ENCODE measurements at regions not wholly inside any gene's neighbourhood (a gene's known extent, or its start where the extent isn't known, plus 50 kb on each side); places are given as distances from the start of the nearest gene placed in this dataset.
A peak's percentile ranks its signal among the peaks of the same experiment; 100 is the strongest.

DNA sequence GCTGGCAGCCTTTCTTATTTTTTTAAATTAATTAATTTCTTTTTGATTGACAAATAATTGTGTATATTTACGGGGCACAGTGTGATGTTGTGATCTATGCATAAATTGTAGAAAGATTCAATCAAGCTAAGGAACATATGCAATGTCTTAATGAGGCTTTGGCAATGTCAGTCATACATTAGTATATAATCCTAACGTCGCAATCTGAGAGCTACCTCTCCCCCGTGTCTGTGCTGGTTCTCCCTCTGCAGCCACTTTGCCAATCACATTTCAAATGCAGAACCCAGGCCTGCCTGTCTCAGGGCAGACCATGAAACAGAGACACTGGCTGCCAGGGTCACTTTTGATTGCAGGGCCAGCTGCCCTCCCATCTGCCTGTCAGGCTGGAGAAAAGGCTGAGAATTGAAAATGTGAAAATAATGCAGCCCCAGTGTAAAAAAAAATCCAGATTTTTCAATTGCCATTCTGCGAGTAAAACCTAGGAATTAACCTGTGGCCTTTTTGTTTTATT, 56.3 kb downstream of the SLC24A2 start:
- TF ChIP-seq, protein P1, sequence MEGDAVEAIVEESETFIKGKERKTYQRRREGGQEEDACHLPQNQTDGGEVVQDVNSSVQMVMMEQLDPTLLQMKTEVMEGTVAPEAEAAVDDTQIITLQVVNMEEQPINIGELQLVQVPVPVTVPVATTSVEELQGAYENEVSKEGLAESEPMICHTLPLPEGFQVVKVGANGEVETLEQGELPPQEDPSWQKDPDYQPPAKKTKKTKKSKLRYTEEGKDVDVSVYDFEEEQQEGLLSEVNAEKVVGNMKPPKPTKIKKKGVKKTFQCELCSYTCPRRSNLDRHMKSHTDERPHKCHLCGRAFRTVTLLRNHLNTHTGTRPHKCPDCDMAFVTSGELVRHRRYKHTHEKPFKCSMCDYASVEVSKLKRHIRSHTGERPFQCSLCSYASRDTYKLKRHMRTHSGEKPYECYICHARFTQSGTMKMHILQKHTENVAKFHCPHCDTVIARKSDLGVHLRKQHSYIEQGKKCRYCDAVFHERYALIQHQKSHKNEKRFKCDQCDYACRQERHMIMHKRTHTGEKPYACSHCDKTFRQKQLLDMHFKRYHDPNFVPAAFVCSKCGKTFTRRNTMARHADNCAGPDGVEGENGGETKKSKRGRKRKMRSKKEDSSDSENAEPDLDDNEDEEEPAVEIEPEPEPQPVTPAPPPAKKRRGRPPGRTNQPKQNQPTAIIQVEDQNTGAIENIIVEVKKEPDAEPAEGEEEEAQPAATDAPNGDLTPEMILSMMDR (IDR thresholded peaks at IDR 0.05; ENCODE audit: unreplicated experiment) = no peak
- no peak for DNase-seq (ENCODE audit: unreplicated experiment)
- H3K4me1 Mint-ChIP-seq (ENCODE audit: insufficient read depth, unreplicated experiment) = no peaks in the 10 kb centered on the region
- ChIA-PET CTCF (interaction anchor here (0.5 to 0.7 kb wide), 5 partner anchors 42 to 720 kb away, joined by 3 read pairs; no protein-coding TSS in a partner anchor), POLR2A (interaction anchor here (0.6 kb wide), 1 partner anchor 31 kb away, joined by 3 read pairs; no protein-coding TSS in a partner anchor)
- H3K27me3 Mint-ChIP-seq (ENCODE audit: insufficient read depth, unreplicated experiment) = peaks cover 11% of the 10 kb centered on the region
- no peak overlapping the region for H3K4me3 Mint-ChIP-seq (ENCODE audit: unreplicated experiment)
- intact Hi-C loops (cut with micrococcal nuclease) = no loop called here
- no peaks in the 10 kb centered on the region for H3K9me3 Mint-ChIP-seq (ENCODE audit: unreplicated experiment)
- no peaks in the 10 kb centered on the region for H3K36me3 Mint-ChIP-seq (ENCODE audit: insufficient read depth, unreplicated experiment)
- BruUV-seq (replicated peaks) = no TSS peak
- no peak overlapping the region for H3K27ac Mint-ChIP-seq (ENCODE audit: low read depth, unreplicated experiment)

- intact Hi-C loops (cut with micrococcal nuclease) = no loop called here
- no peaks in the 10 kb centered on the region for H3K36me3 Mint-ChIP-seq (ENCODE audit: insufficient read depth, unreplicated experiment)
- H3K9me3 Mint-ChIP-seq (ENCODE audit: unreplicated experiment) = no peaks in the 10 kb centered on the region
- no peak for DNase-seq (ENCODE audit: unreplicated experiment)
- no peaks in the 10 kb centered on the region for H3K4me1 Mint-ChIP-seq (ENCODE audit: insufficient read depth, unreplicated experiment)
- ChIA-PET POLR2A (no interaction called here), CTCF (no interaction called here)
- BruUV-seq (replicated peaks) = no TSS peak
- H3K27me3 Mint-ChIP-seq (ENCODE audit: insufficient read depth, unreplicated experiment) = peaks cover 22% of the 10 kb centered on the region
- H3K4me3 Mint-ChIP-seq (ENCODE audit: unreplicated experiment) = no peak overlapping the region
- H3K27ac Mint-ChIP-seq (ENCODE audit: low read depth, unreplicated experiment) = no peak overlapping the region
- TF ChIP-seq, protein P1 (IDR thresholded peaks at IDR 0.05; ENCODE audit: unreplicated experiment) = no peak
Observed at GRCh38 chr9:19728101-19728500, 60.7 kb downstream of the SLC24A2 start.

GRCh38 chr9:19725970-19726369, 62.9 kb downstream of the SLC24A2 start:
- BruUV-seq (replicated peaks) = no TSS peak
- CTCF ChIA-PET = no interaction called here
- POLR2A ChIA-PET = no interaction called here
- H3K36me3 Mint-ChIP-seq (ENCODE audit: insufficient read depth, unreplicated experiment) = no peaks in the 10 kb centered on the region
- DNase-seq (ENCODE audit: unreplicated experiment) = no peak
- H3K27ac Mint-ChIP-seq (ENCODE audit: low read depth, unreplicated experiment) = no peak overlapping the region
- H3K9me3 Mint-ChIP-seq (ENCODE audit: unreplicated experiment) = no peaks in the 10 kb centered on the region
- no peaks in the 10 kb centered on the region for H3K4me1 Mint-ChIP-seq (ENCODE audit: insufficient read depth, unreplicated experiment)
- TF ChIP-seq, protein P1 (IDR thresholded peaks at IDR 0.05; ENCODE audit: unreplicated experiment) = no peak
- H3K4me3 Mint-ChIP-seq (ENCODE audit: unreplicated experiment) = no peak overlapping the region
- H3K27me3 Mint-ChIP-seq (ENCODE audit: insufficient read depth, unreplicated experiment) = peaks cover 22% of the 10 kb centered on the region
- intact Hi-C loops (cut with micrococcal nuclease) = no loop called here

DNA sequence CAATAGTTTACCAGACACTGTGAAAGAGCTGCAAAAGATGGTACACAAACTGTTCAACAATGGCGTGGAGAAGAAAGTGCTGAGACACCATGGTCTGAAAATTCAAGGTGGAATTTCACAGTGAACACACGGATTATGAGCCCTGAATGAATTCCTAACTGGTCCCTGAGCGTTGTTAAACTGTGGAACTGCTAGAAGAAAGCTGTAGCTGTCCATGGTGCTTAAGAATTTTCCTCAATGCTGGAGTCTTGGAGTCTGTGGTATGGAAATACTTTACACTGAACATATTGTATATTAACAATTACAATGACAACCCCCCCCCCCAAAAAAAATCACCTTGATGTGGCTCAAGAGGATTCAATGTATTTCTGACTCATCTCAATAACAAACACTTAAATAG, 68.5 kb downstream of the SLC24A2 start:
- peaks cover 23% of the 10 kb centered on the region for H3K27me3 Mint-ChIP-seq (ENCODE audit: insufficient read depth, unreplicated experiment)
- CTCF ChIA-PET = interaction anchor here (0.7 kb wide), 1 partner anchor 225 kb away, joined by 3 read pairs; no protein-coding TSS in a partner anchor
- H3K27ac Mint-ChIP-seq (ENCODE audit: low read depth, unreplicated experiment) = no peak overlapping the region
- no peak overlapping the region for H3K4me3 Mint-ChIP-seq (ENCODE audit: unreplicated experiment)
- no peaks in the 10 kb centered on the region for H3K36me3 Mint-ChIP-seq (ENCODE audit: insufficient read depth, unreplicated experiment)
- POLR2A ChIA-PET = no interaction called here
- BruUV-seq (replicated peaks) = no TSS peak
- DNase-seq (ENCODE audit: unreplicated experiment) = peak; percentile 61
- TF ChIP-seq, protein P1 (IDR thresholded peaks at IDR 0.05; ENCODE audit: unreplicated experiment) = no peak
- intact Hi-C loops (cut with micrococcal nuclease) = no loop called here
- H3K9me3 Mint-ChIP-seq (ENCODE audit: unreplicated experiment) = no peaks in the 10 kb centered on the region
- H3K4me1 Mint-ChIP-seq (ENCODE audit: insufficient read depth, unreplicated experiment) = no peaks in the 10 kb centered on the region
